Stimulated activated CD4-positive, alpha-beta T cell treated with anti-CD3 and anti-CD28 coated beads, Interleukin-4, amount 100 ng/mL, for 1 hour (primary cell): ENCODE measurements at regions not wholly inside any gene's neighbourhood (a gene's known extent, or its start where the extent isn't known, plus 50 kb on each side); places are given as distances from the start of the nearest gene placed in this dataset.
"Not testable (repeated sequence)": the region's sequence is repeated elsewhere in the genome, so short reads cannot be mapped to it uniquely, and the experiment has no call there.

Source experiments
- DNase-seq: peaks from one replicate; pipeline ENCODE4 v3.0.0-alpha.2; 2020

DNA sequence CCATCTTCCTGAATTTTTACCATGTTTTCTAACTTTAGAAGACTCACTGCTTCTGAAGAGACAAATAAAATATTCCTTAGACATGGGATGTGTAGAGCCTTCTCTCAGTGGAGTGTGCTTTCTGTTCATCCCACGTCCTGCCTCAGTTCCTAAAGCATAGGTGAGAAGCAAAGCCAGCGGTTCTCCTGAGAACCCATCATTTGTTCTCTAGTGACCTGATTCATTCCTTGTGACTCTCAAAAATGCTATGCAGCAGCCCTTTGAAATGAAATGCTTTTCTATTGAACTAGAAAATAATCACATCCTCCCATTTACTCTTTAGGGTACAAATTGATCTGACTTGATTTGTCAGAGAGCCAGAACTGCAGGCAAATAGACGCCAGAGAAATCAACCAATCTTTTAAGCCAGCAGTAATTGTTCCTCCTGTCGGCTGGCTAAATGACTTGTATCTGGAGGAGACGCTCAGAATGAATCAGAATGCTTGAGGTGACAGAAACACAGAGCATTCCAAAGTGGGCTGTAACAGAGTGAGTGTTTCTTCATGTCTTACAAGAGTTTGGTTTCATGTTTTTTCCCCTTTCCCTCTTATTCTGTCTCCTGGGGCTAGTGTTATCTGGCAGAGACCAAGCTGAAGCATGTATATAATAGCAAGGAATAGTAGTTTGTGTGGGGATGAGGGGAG, 81.3 kb upstream of the TMEM178A start:
- no peak for DNase-seq

DNA sequence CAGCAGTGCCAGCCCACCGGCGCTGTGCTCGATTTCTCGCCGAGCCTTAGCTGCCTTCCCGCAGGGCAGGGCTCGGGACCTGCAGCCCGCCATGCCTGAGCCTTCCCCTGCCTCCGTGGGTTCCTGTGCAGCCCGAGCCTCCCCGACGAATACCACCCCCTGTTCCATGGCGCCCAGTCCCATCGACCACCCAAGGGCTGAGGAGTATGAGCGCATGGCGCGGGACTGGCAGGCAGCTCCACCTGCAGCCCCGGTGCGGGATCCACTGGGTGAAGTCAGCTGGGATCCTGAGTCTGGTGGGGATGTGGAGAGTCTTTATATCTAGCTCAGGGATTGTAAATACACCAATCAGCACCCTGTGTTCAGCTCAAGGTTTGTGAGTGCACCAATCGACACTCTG, 80.2 kb upstream of the TMEM178A start:
- DNase-seq, result not testable (repeated sequence)

DNA sequence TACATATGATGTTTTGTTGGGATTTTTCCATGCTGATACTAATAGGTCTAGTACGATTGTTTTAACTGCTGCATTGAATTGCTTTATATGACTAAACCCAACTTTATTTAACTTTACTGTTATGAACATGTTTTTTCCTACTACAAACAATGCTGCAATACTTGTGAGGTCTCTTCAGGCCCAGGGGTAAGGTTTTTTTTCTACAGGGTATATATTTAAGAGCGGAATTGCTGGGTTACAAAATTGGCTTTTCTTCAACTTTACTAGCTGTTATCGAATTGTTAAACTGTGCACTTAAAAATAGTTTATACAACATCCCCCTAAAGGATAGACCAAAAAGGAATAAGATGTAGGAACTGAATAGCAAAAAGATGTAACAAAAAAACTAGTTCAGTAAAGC, 78.5 kb upstream of the TMEM178A start:
- DNase-seq, result no peak

DNA sequence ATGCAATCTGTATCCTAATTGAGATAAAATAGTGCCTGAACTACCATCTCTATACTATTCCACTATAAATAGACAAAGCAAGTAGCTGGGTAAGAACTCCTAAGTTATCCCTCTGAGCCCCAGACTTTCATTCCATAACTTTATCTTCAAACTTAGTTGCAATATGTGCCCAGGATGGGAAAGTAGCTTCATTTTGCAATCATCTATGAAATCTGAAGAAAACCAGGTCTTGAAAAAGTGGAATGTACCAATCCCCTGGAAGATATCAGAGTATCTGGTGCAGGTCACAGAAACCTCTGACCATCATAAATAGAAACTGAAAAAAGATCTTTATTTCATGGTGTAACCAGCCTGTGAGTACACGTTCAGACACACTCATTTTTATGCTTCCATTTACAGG, 78.1 kb upstream of the TMEM178A start:
- no peak for DNase-seq

DNA sequence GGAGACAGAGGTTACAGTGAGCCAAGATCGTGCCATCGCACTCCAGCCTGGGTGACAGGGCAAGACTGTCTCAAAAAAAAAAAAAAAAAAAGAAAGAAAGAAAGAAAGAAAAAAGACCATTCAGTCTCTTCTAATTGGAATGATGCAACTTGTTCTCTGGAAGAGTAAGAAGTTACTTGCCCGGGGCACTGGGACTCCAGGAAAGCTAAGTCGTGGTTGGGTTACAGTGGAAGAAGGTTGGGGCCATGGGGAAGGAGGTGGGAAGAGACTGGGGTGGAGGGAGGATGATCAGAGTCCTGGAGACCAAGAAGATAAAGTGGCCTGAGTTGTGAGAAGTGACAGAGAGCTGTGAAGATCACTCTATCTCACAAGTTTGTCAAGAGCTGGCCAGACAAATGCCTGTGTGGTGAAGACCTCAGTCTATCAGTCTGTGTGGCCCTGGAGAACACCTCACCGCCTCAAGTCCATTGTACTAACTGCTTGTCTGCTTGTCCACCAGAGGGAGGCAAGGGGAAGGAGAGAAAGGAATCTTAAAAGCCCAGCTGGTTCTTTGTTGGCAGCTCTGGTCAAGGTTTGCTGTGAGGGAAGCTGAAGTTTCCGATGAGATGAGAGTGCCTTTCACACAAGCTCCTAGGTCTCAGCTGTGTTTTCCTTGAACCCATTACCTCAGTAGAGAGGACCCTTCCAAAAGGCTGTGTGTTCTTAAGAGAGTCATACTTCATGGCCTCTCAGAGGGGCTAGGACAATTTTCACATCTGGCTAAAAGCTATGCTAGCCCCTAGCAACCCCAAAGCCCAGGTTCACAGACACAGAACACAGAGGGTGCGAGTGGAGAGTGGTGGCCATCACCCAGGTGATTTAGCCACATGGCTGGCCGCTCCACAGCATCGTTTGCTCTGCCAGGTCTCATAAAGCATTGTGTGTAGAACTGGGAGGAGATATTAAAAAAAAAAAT, 72.0 kb upstream of the TMEM178A start:
- DNase-seq, result no peak

DNA sequence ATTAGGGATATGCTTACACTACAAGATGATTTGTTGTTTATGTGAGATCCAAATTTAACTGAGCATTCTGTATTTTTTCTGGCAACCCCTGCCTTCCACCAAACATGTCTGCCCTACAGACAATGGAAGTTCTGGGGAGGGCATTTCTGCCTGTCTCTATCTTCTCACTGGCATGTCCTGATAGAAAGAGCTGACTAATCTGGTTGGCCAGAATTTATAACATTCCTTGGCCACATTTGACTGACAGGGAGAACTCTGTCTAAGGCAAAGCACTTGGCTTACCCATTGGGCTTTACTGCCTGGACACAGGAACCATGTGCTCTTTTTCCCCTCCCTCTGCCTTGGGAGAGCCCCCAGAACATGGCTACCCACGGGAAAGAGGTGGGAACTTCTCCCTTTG, 70.6 kb upstream of the TMEM178A start:
- no peak for DNase-seq

DNA sequence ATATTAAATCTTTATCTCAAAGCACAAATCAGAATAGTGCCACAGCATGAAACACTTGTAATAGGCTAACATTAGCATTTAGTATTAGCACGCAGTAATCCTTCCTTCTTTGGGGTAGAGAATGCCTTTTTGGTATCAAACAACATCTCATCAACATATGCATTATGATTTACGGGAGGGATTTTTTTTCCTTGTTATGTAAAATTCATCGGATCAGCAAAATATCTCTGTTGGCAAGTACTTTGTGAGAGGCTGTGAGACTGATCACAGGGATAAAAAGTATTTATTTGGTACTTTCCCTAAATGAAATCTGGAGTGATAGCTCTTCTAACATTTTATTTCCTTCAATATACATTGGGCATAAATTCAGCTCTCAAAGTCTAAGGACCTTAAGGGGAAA, 68.4 kb upstream of the TMEM178A start:
- no peak for DNase-seq

DNA sequence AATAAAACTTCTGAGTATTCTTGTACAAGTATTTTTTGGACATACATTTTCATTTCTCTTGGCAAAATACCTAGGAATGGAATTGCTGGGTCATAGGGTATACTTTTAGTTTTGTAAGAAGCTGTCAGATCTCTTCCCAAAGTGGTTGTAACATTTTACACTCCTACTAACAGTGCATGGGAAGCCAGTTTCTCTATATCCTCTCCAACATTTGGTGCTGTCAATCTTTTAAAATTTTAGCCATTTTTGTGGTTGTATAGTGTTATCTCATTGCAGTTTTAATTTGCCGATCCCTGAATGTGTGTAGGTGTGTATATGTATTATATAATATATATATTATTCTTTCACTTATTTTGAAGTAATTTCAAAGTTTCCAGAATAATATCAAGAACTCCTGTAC, 63.1 kb upstream of the TMEM178A start:
- DNase-seq, result no peak

DNA sequence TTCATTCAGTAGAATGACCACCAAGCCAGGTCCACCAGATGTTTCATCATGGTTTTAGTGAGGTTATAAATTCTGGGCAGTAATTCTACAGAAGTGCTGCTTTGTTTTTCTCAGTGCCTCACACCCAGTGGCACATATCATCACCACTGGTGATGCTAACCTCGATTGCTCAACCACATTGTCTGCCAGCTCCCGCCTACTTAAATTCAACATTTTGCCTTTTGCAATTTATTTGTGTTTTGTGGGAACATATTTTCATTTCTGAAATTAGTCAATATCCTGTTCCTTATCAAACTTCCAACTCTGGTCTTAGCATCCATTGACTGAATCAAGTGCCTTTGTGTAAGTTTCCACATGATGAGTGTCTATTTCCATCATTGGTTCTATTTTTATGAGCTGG, 62.3 kb upstream of the TMEM178A start:
- DNase-seq, result no peak

DNA sequence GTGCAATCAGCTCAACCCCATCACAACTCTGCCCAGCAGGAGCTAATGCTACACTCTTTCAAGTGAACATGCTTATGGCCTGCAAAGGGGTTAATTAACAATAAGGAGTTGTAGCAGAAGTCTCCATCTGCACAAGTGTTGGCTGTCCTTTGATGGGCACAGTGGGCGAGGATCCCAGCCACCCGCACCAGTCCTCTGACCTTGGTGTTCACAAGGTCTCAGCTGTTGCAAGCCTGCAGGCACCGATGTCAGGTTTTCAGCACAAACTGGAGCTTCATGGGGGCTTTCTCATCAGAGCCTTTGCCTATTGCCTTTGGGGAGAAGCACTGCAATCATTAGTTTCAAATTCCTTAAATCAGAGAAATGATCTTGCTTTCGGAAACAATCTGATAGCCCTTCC, 60.9 kb upstream of the TMEM178A start:
- no peak for DNase-seq

DNA sequence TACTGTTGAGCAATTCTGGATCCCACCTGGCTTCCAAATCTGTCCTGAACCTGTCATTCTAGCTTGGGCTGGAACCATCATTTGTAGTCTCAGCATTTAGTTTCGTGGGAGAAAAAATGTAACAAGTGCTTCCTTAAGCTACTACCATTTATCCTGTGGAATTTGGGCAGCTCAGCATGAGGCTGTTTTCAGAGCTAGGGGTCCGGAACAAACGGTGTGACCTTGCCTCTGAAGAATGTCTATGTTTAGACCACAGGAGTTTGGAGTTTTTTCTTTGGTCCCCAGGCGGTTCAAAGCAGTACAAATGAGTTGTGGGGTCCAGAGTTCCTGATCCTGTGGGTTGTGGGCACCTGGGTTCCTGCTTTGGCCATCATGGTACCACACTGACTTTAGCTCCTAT, 59.1 kb upstream of the TMEM178A start:
- no peak for DNase-seq

DNA sequence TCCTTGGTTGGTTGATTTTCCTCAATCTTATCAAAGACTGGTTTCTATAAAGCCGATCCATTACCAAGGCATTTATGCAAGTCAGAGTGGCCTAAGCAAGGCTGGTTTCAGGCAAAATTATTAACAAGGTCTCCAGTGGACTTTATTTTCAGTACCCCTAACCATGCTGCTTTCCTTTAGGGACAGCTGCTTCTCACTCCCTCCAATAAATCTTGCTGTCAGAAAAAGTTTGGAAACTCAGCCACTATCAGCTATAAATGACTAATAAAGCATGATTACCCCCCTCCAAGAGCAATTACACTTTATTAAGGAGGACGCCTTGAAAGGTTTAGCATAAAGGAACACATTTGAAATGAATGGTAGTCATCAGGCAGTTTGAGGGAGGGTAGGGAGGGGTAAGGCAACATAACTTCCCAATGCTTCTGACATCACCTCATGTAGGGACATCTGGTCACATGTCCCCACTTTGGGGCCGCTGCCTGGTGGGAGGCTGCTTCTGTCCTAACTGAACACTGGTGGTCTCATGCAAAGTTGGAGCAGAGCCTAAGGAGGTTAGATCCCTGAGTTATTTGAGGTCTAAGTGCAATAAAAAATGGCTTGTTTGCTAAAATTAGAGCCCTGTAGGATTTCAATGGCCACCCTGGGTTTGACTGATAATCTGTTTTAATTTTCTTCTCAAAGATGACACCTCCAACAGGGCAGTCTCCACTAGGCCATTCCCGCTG, 58.0 kb upstream of the TMEM178A start:
- DNase-seq, result no peak

DNA sequence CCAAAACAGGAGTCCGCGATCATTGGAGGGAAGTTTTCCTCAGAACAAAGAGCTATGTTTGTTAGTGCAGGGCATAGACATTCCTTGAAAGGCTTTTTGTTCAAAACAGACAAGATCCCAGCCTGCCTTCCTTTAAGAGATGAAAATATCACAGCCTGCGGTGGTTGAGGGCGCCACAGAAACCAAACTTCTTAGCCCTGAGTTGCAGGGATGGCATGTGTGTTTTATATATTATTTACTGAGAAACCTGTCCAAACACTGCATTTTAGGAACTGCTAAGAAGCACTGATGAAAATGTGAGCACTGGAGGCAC, 57.5 kb upstream of the TMEM178A start:
- no peak for DNase-seq

DNA sequence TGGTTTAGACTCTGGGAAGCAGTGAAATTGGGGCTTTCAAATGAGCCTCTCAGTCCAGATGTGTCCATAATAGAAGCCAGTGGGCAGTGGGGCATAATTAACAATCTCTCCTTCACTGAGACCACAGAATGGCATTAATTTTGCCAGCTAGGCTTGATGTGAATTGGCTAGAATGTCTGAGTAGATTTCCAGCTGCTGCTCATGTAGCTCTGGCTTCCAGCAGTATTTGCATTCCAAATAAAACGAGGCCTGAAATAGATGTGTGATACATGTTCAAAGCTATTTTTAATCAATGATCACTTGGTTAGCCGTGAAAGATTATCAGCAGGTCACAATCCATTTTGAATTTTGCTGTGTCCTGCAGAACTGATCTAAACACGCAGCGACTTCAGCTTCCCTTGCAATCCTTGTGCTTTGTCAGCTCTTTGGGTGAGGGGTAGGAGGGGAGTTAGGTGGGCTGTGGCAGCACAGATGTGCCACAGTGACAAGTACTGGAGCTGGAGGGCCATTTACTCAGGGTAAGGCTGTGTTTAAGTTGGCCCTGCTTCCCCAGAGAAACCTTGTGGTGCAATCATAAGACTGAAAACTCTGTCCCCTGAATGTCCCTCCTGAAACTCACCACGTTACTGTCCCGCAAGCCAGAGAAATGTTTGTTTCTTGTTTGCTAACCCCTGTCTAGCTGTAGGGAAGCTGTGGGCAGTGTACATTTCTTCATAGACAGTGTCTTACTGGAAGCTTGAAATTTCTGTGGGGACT, 56.9 kb upstream of the TMEM178A start:
- no peak for DNase-seq

DNA sequence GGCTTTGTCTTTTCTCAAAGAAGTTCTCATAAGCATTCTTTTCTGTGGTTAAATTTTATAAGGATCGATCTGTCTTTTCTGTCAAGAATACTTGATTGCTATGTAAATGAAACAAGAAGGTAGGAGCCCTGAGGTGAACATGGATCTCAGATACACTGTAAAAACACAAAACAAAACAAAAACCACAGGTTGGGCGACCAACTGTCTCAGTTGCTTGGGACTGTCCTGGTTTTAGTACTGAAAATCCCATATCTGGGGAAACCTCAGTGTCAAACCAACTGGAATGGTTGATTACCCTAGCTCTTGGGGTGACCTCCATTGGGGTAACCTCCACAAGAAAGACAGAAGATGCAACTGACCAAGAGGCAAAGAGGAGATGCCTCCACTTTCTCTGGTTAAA, 55.8 kb upstream of the TMEM178A start:
- DNase-seq, result no peak

DNA sequence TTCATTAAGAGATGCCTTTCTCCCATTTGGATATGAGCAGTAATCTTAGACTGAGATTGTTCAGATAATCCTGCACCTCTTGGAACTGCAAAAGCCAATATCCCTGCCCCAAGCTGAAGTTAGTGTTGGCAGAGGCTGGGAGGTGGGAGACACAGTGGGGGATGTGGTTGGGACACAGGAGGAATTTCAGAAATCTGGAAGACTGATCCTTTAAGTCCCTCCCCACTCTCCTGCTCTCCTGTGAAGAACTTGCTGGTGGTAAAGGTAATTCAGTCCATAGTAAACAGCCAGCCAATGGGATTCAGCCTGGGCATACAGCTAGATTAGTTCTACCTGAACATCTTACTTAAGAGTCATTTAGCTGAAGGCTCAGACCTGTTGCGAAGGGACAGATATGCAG, 50.0 kb upstream of the TMEM178A start:
- DNase-seq, result no peak
